ENCODE measurements at regions not wholly inside any gene's neighbourhood (a gene's known extent, or its start where the extent isn't known, plus 50 kb on each side); places are given as distances from the start of the nearest gene placed in this dataset.

DNA sequence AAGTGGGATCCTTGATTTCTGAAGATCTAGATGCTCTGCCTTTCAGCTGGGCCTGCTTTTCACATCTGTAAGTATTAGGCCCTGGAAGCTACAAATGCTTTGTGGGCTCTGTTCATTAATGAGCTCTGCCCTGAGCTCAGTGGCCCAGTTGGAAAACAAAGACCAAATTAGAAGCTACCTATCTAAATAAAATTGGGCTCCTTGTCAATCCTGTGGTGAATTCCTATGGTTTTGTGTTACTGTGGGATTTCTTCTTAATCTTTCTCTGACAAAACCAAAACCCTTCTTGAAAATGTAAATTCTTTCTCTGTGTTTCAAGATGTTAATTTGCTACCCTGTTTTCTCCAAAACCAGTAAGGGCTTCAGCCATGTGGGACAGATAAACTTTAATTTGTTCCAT, 219.0 kb upstream of the HS6ST1 start:
- DNase-seq = no peak

GRCh38 chr2:128538396-128538795, 219.7 kb upstream of the HS6ST1 start:
- no peak for DNase-seq

GRCh38 chr2:128540670-128541069, 222.0 kb upstream of the HS6ST1 start:
- DNase-seq = no peak

DNA sequence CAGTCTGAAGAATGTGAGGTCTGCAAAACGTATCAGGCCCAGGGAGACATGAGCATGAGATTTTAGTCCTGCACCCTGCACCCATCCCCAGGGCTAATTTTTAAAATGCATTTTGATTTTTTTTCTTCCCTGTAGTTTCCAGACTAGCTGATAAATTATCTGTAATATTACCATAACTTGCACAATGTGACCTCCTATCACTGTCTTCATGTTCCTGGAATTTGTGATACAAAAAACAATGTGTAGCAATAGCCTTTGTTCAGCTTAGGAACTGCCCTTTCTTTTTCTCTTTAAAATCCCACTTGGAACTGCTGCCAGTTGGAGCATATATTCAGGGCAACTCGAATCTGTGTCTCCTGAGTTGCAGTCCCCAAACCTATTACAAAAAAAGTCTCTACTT, 222.8 kb upstream of the HS6ST1 start:
- DNase-seq = no peak

- no peak for DNase-seq
Observed at GRCh38 chr2:128543036-128543435, 224.4 kb upstream of the HS6ST1 start.

- no peak for DNase-seq
Observed at GRCh38 chr2:128543646-128544045, 225.0 kb upstream of the HS6ST1 start.

GRCh38 chr2:128544321-128545037, 225.8 kb upstream of the HS6ST1 start:
- no peak for DNase-seq

GRCh38 chr2:128545085-128545484, 226.4 kb upstream of the HS6ST1 start:
- DNase-seq = no peak

GRCh38 chr2:128545829-128546228, 227.2 kb upstream of the HS6ST1 start:
- no peak for DNase-seq

- DNase-seq = no peak
Observed at GRCh38 chr2:128547667-128548066, 229.0 kb upstream of the HS6ST1 start.

- DNase-seq = no peak
Observed at GRCh38 chr2:128548461-128548891, 229.8 kb upstream of the HS6ST1 start.

- DNase-seq = no peak
Observed at GRCh38 chr2:128549094-128549493, 230.4 kb upstream of the HS6ST1 start.

GRCh38 chr2:128549646-128550260, 231.1 kb upstream of the HS6ST1 start:
- DNase-seq = no peak

GRCh38 chr2:128550389-128550788, 231.7 kb upstream of the HS6ST1 start:
- no peak for DNase-seq

GRCh38 chr2:128550801-128551416, 232.2 kb upstream of the HS6ST1 start:
- DNase-seq = no peak

DNA sequence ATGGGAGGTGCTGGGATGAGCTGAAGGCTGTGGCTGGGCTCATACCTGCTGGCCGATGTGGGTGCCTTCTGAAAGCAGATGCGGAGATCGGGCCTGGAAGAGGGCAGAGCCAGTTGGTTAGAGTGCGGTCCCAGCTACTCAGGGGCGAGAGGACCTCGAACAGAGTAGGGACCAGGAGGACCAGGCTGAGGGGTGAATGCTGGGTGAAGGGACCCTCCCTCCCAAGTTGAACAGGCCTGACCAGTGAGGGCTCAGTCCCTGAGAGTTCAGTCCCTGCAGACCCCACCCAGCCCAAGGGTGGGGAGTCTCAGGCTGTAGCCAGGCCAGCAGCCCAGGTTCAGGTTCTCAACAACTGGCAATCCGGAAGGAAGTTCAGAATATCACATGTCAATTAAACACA, 232.8 kb upstream of the HS6ST1 start:
- no peak for DNase-seq

GRCh38 chr2:128552141-128552805, 233.6 kb upstream of the HS6ST1 start:
- DNase-seq = no peak

DNA sequence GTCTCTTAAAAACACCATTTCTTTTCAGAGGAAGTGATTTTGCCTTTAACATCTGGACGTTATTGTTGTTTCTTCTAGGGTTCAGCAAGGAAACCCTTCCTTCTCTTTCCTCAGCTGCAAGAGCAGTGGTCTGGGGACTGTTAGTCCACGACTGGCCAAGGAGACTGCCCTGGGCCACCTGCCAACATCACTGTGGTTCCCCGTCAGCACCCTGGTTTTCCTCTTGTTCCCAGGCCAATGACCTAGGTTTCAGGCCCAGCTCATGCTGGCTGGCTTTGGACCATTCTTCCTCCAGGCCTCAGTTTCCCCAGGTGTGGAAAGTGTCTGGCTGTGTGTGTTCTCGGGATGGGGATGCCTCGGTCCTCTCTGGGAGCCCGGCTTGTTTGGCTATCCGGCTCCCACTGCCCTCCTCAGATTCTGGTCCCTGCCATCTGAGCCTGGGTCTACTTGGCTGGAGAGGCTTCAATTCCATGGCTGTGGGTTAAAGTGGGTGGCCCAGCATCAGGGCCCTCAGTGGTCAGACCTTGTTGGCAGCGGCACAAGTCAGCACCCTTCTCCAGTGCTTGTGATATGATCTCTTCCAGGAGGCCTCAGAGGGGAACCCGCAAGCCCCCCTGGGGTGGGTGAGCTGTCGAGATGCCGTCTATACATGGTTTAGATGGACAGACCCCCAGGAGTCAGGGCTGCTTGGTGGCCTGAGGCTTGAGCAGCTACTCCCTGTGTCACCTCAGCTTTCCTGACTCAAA, 234.3 kb upstream of the HS6ST1 start:
- DNase-seq = no peak

DNA sequence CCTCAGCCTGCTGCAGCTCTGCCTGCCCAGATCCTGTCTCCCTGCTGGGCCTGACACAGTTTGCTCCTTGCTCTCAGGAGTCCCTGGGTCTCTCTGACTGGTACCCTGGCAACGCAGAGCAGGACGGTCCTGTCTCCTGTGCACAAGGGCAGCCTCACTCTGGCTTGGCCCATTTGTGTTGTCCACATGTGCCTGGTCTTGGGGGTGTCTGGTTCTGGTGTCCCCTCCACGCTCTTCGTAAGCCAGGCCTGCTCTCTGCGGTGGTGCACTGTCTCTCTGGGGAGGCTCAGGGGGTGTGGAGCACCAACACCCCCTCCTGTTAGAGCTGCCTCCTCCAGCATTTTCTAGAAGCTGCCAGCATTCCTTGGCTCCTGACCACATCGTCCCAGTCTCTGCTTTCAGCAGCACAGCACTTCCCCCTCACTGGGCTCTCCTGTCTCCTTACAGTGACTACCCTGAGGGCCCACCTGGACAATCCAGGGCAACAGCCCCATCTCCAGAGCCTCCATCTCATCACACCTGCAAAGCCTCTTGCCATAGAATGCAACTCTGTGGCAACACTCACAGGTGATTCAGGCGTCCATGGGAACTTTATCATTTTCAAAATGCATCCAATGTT, 235.6 kb upstream of the HS6ST1 start:
- DNase-seq = no peak

DNA sequence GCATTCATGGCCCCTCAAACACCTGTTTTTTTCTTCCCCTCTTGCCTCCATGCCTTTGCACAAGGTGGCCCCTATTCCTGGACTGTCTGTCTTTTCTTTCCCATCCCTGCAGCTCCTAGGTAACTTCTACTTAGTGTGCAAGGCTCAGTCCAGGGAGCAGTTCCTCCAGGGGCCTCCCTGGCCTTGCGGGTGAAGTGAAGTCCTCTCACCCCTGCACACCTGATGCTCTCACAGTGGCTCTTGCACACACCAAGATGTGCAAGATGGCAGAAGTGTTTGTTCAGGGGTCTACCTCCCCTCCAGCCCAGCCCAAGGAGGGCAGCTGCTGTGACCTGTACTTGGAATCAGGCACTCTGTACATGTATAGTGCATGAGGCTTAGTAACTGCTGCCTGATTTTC, 236.8 kb upstream of the HS6ST1 start:
- DNase-seq = no peak

DNA sequence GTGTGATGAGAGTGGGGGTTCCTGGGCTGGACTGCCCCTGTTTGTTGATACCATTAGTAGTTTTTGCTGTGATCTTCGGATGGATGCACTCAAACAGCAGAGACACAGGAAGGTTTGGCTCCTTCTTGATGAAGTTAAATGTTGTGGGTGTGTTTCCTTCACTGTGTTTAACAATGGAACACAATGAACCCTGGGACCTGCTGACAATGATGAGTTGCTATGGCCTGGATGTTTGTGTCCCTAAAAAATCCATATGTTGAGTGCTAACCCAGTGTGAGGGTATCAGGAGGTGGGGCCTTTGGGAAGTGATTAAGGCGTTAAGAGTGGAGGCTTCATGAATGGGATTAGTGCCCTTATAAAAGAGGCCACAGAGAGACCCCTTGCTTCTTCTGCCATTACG, 237.4 kb upstream of the HS6ST1 start:
- no peak for DNase-seq

GRCh38 chr2:128556633-128557032, 238.0 kb upstream of the HS6ST1 start:
- no peak for DNase-seq

DNA sequence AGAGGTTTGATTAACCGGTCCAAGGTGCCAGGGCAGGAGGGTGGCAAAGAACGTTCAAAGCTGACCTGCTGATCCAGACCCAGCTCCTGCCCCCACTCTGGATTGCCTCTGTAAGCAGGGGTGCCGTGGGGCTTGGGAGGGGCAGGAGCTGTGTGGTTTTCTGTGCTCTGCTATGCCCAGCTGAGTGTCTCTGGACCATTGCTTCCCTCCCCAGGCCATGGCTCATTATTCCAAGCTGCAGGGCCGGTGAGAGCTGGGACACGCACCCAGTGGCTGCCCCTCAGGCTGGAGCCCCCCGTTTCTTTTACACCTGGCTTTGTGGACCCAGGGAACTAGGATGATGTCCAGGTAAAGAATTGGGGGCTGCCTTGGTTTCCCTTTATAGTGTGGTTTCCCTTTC, 238.4 kb upstream of the HS6ST1 start:
- DNase-seq = no peak

Data from left hindlimb (tissue), 1 donor.